Vagina (tissue), 2 donors: ENCODE measurements at regions not wholly inside any gene's neighbourhood (a gene's known extent, or its start where the extent isn't known, plus 50 kb on each side); places are given as distances from the start of the nearest gene placed in this dataset.

Experiments
- DNase-seq, 2 donors: peaks; one replicate each; pipeline ENCODE4 v3.0.0-alpha.2; 2017; ENCODE audit errors: extremely low spot score in 2 of 2
- H3K27ac ChIP-seq: fragments of 200-600 bp; sonication (generic); one replicate; pipeline ENCODE4 v1.5.1; 2019
- H3K27me3 ChIP-seq: fragments of 200-600 bp; sonication (generic); one replicate; pipeline ENCODE4 v1.5.1; 2019
- H3K36me3 ChIP-seq, 2 donors: fragments of 200-600 bp; sonication (generic); one replicate each; pipeline ENCODE4 v1.5.1; 2017 to 2019
- H3K4me1 ChIP-seq: fragments of 200-600 bp; sonication (generic); one replicate; pipeline ENCODE4 v1.5.1; 2019
- H3K4me3 ChIP-seq, 2 donors: fragments of 200-600 bp; sonication (generic); 1 replicate in 1 of 2; 2 replicates in 1 of 2; pipeline ENCODE4 v1.5.1; 2016 to 2019
- H3K9me3 ChIP-seq: fragments of 200-600 bp; sonication (generic); one replicate; pipeline ENCODE4 v1.5.1; 2019
- POLR2A ChIP-seq, 2 donors: fragments of 450-650 bp; IDR thresholded peaks; one replicate each; pipeline ENCODE4 v1.6.1; 2017; ENCODE audit warnings: antibody characterized with exemption in 2 of 2, mild to moderate bottlenecking in 2 of 2, moderate library complexity in 2 of 2
- POLR2AphosphoS5 ChIP-seq, 2 donors: sonication (generic); formaldehyde crosslinking; IDR thresholded peaks; one replicate each; pipeline ENCODE4 v1.9.0; 2017; ENCODE audit warnings: antibody characterized with exemption in 2 of 2, mild to moderate bottlenecking in 2 of 2, low read depth in 1 of 2; ENCODE audit not compliant: insufficient read depth in 1 of 2
- intact Hi-C: fragments of 100-400 bp; cut with DNase I; formaldehyde crosslinking; loops from one replicate; pipeline ENCODE4 v1.15.1; 2023
- TF ChIP-seq, protein P1 (sequence below), 3 experiments: fragments of 450-650 bp in 2 of 3; fragments of 200-600 bp in 1 of 3; sonication (generic) in 1 of 3; IDR thresholded peaks; one replicate each; pipeline ENCODE4 v1.5.1; 2017 to 2019; ENCODE audit warnings: antibody characterized with exemption in 3 of 3, mild to moderate bottlenecking in 2 of 3, moderate library complexity in 2 of 3

DNA sequence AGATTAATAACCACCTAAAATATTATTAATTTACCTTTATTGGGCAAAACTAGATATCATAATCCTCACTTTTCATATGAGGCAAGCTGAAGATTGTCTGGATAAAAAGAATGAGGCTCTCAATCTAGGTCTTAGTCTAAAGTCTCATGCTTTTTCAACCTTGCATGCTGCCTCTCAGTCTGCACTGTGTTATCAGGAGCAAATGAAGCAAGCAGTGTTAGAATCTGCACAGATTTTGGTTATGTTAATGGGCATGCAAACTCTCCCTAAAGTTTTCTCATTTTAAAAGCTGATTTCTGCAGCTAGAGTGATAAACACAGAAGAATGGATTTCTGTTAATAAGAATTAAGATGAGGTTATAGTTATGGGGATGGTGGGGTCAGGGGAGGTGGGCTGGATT lies 350.7 kb upstream of the C11orf87 start:
- DNase-seq: no peak
- Histone ChIP-seq H3K4me1 (peaks cover 17% of the 10 kb centered on the region), H3K36me3 (no peaks in the 10 kb centered on the region), H3K27ac (no peak overlapping the region), H3K9me3 (no peaks in the 10 kb centered on the region), H3K4me3 (no peak overlapping the region), H3K27me3 (no peaks in the 10 kb centered on the region)
- TF ChIP-seq, protein P1, sequence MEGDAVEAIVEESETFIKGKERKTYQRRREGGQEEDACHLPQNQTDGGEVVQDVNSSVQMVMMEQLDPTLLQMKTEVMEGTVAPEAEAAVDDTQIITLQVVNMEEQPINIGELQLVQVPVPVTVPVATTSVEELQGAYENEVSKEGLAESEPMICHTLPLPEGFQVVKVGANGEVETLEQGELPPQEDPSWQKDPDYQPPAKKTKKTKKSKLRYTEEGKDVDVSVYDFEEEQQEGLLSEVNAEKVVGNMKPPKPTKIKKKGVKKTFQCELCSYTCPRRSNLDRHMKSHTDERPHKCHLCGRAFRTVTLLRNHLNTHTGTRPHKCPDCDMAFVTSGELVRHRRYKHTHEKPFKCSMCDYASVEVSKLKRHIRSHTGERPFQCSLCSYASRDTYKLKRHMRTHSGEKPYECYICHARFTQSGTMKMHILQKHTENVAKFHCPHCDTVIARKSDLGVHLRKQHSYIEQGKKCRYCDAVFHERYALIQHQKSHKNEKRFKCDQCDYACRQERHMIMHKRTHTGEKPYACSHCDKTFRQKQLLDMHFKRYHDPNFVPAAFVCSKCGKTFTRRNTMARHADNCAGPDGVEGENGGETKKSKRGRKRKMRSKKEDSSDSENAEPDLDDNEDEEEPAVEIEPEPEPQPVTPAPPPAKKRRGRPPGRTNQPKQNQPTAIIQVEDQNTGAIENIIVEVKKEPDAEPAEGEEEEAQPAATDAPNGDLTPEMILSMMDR (IDR thresholded peaks at IDR 0.05): no peak
- no peak for TF ChIP-seq POLR2AphosphoS5 (IDR thresholded peaks at IDR 0.05; ENCODE audit: insufficient read depth in 1 of 2, low read depth in 1 of 2)
- no peak for TF ChIP-seq POLR2A (IDR thresholded peaks at IDR 0.05)
- intact Hi-C loops: no loop called here

DNA sequence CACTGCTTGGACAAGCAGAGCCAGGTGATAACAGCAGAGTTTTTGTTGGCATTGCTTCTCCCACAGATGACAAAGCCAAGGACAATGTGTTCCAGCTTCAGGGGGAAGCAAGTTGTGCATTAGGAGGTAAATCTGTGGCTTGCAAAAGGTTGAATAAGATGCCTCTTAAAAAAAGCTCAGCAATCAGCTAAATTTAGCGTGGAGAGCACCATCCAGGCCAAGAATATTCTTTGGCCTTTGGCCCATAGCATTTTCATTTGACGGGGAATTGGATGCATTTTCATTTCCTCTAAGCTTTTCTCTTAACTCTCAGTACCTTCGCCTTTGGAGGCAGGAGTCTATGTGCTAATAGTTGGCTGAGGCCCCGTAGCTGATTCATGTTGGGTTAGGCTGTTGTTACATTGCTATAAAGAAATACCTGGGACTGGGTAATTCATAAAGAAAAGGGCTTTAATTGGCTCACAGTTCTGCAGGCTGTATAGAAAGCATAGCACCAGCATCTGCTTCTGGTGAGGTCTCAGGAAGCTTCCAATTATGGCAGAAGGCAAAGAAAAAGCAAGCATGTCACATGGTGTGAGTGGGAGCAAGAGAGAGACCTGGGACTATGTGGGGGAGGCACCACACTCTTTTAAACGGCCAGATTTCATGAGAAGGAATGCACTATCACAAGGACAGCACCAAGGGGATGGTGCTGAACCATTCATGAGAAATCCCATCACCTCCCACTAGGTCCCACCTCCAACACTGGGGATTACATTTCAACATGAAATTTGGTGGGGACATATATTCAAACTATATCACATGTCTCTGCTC lies 350.1 kb upstream of the C11orf87 start:
- Histone ChIP-seq H3K27me3 (no peaks in the 10 kb centered on the region), H3K4me1 (peaks cover 17% of the 10 kb centered on the region), H3K36me3 (no peaks in the 10 kb centered on the region), H3K27ac (no peak overlapping the region), H3K4me3 (no peak overlapping the region), H3K9me3 (no peaks in the 10 kb centered on the region)
- intact Hi-C loops: no loop called here
- peak in 1 of 2 donors; percentile 78 for TF ChIP-seq POLR2AphosphoS5 (IDR thresholded peaks at IDR 0.05; ENCODE audit: insufficient read depth in 1 of 2, low read depth in 1 of 2)
- TF ChIP-seq POLR2A (IDR thresholded peaks at IDR 0.05): no peak
- no peak for DNase-seq

DNA sequence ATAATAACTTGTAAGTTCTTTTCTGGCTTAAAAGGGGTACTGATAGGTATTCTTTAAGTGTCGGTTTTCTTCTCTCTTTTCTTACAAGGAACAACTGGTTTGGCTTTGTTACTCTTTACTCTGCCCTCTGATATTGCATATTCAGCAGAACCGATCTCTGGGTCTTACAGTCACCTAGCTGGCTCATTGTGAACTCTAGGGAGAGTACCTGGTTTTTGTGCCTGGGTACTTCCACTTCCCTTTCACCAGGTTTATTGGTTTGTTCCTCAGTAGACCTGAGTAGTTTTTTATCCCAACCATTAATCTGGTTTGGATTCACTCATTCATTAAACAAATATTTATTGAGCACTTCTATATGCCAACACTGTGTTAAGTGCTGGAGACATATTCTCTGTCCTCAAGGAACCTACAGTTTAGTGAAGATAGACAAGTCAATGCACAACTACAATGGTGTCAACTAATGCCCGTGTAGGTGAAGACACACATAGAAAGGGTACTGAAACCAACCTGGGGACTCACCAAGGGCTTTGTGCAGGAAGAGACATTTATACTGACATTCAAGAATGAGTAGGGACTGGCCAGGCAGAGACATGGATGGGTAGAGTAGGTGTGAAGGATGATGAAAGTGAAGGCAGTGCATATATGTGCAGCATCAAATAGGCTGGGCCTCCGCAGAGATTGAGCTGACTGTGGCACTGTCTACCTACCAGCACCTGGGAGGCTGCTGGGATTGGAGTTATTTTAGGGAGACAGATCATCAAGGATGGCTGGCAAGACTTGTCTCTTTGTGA lies 348.8 kb upstream of the C11orf87 start:
- intact Hi-C loops: no loop called here
- H3K27me3 ChIP-seq: no peaks in the 10 kb centered on the region
- DNase-seq: no peak

GRCh38 chr11:109075976-109076375 lies 346.0 kb upstream of the C11orf87 start:
- no peak for TF ChIP-seq POLR2A (IDR thresholded peaks at IDR 0.05)
- TF ChIP-seq, protein P1 (IDR thresholded peaks at IDR 0.05): no peak
- no peak for TF ChIP-seq POLR2AphosphoS5 (IDR thresholded peaks at IDR 0.05; ENCODE audit: insufficient read depth in 1 of 2, low read depth in 1 of 2)
- H3K27ac ChIP-seq: no peak overlapping the region

More for the DNA sequence above, 348.8 kb upstream of the C11orf87 start:
- TF ChIP-seq POLR2A (IDR thresholded peaks at IDR 0.05): no peak
- TF ChIP-seq, protein P1 (IDR thresholded peaks at IDR 0.05): no peak
- TF ChIP-seq POLR2AphosphoS5 (IDR thresholded peaks at IDR 0.05; ENCODE audit: insufficient read depth in 1 of 2, low read depth in 1 of 2): no peak
- H3K4me3 ChIP-seq: no peak overlapping the region
- H3K4me1 ChIP-seq: peaks cover 17% of the 10 kb centered on the region
- no peaks in the 10 kb centered on the region for H3K9me3 ChIP-seq
- no peak overlapping the region for H3K27ac ChIP-seq
- H3K36me3 ChIP-seq: no peaks in the 10 kb centered on the region

DNA sequence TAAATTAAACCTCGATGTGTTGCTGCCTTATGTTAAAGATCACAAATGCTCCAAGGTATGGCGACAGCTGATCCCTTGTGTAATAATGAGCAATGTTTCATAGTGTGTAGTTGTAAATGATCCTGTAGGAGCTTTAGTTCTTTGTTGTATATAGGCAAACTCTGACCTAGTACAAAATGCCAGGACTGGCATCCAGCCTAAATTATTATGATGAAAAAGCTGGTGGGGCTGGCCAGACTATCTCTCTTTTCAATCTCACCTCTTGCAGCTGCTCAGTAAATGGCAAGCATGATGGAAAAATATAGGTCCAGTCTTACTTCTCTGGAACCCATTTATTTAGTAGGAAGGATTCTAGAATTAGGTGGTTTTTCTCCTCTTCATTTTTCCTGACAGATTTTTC lies 345.1 kb upstream of the C11orf87 start:
- TF ChIP-seq, protein P1 (IDR thresholded peaks at IDR 0.05): no peak
- TF ChIP-seq POLR2AphosphoS5 (IDR thresholded peaks at IDR 0.05; ENCODE audit: insufficient read depth in 1 of 2, low read depth in 1 of 2) (no peak), POLR2A (IDR thresholded peaks at IDR 0.05) (no peak)

More at GRCh38 chr11:109075976-109076375, 346.0 kb upstream of the C11orf87 start:
- Histone ChIP-seq H3K9me3 (no peaks in the 10 kb centered on the region), H3K4me1 (peaks cover 15% of the 10 kb centered on the region), H3K36me3 (no peaks in the 10 kb centered on the region), H3K27me3 (no peaks in the 10 kb centered on the region), H3K4me3 (no peak overlapping the region)
- intact Hi-C loops: no loop called here
- peak in 1 of 2 donors; percentile 60 for DNase-seq

More for the DNA sequence above, 345.1 kb upstream of the C11orf87 start:
- Histone ChIP-seq H3K4me3 (no peak overlapping the region), H3K36me3 (no peaks in the 10 kb centered on the region), H3K27ac (no peak overlapping the region), H3K27me3 (no peaks in the 10 kb centered on the region), H3K4me1 (peaks cover 8% of the 10 kb centered on the region), H3K9me3 (no peaks in the 10 kb centered on the region)
- intact Hi-C loops: no loop called here
- DNase-seq: no peak
